Central memory CD8-positive, alpha-beta T cell (primary cell): ENCODE measurements at regions not wholly inside any gene's neighbourhood (a gene's known extent, or its start where the extent isn't known, plus 50 kb on each side); places are given as distances from the start of the nearest gene placed in this dataset.
"Not testable (repeated sequence)": the region's sequence is repeated elsewhere in the genome, so short reads cannot be mapped to it uniquely, and the experiment has no call there.

Experiments used
- ATAC-seq: fragments of 150-1000 bp; cut with Tn5 transposase; replicated peaks from 2 replicates; pipeline ENCODE4 v1.10.0; 2022; ENCODE audit warnings: mild to moderate bottlenecking, moderate FRiP score, moderate number of reproducible peaks; ENCODE audit not compliant: poor library complexity, severe bottlenecking; ENCODE audit errors: extremely low read depth
- DNase-seq, 2 donors: peaks; one replicate each; pipeline ENCODE4 v3.0.0; 2021; ENCODE audit warnings: low spot score in 2 of 2
- H3K27ac Mint-ChIP-seq: one replicate; pipeline ENCODE4 v1.8.0; 2022; ENCODE audit warnings: low read depth, mild to moderate bottlenecking, moderate library complexity, mixed read lengths
- H3K27me3 Mint-ChIP-seq: one replicate; pipeline ENCODE4 v1.8.0; 2022; ENCODE audit warnings: mixed read lengths
- H3K36me3 Mint-ChIP-seq: one replicate; pipeline ENCODE4 v1.8.0; 2022; ENCODE audit warnings: mild to moderate bottlenecking, moderate library complexity, mixed read lengths; ENCODE audit not compliant: insufficient read depth
- H3K4me1 Mint-ChIP-seq: one replicate; pipeline ENCODE4 v1.8.0; 2022; ENCODE audit warnings: mixed read lengths
- H3K4me3 Mint-ChIP-seq: one replicate; pipeline ENCODE4 v1.8.0; 2022; ENCODE audit warnings: mild to moderate bottlenecking, moderate library complexity, mixed read lengths
- H3K9me3 Mint-ChIP-seq: one replicate; pipeline ENCODE4 v1.8.0; 2022; ENCODE audit warnings: mixed read lengths

DNA sequence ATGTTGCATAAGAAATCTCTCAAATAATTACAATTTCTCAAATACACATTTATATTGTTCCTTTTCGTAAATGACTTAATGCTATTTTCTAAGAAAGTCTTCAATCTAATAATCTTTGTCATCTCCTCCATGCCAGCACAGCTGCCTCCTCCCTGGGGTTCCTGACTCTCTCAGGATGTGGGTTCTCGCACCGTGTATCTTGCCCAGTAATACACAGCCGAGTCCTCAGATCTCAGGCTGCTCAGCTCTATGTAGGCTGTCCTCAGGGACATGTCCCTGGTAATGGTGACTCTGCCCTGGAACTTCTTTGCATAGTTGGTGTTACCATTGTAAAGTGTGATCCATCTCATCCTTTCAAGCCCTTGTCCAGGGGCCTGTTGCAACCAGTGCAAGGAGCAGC lies 1177.3 kb downstream of the TMEM121 start:
- not testable (repeated sequence) for DNase-seq, H3K36me3 Mint-ChIP-seq, H3K27me3 Mint-ChIP-seq, H3K9me3 Mint-ChIP-seq, H3K4me3 Mint-ChIP-seq, H3K27ac Mint-ChIP-seq
- peak; percentile 67 for ATAC-seq
- peaks cover 15% of the 10 kb centered on the region for H3K4me1 Mint-ChIP-seq

DNA sequence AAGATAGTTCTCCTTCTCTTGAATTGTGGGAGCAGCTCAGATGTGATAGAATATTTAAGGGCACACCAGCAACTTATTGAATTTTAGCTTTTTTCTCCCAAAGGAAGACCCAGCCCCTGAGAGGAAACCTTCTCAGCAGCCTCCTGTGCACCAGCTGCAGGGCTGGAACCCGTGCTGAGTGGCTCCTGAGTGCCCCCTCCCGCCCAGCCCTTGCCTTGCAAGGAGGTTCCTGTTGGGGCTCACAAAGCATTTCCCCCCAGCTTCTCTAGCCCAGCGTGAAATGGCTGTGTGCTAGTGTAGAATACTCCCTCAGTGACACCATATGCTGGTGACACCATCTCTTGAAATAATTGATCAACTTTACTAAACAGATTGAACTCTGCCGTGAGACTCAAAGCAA lies 1180.1 kb downstream of the TMEM121 start:
- H3K36me3 Mint-ChIP-seq, ATAC-seq, H3K4me3 Mint-ChIP-seq, H3K9me3 Mint-ChIP-seq, DNase-seq, H3K27ac Mint-ChIP-seq, H3K4me1 Mint-ChIP-seq: not testable (repeated sequence)
- peaks cover 15% of the 10 kb centered on the region for H3K27me3 Mint-ChIP-seq

DNA sequence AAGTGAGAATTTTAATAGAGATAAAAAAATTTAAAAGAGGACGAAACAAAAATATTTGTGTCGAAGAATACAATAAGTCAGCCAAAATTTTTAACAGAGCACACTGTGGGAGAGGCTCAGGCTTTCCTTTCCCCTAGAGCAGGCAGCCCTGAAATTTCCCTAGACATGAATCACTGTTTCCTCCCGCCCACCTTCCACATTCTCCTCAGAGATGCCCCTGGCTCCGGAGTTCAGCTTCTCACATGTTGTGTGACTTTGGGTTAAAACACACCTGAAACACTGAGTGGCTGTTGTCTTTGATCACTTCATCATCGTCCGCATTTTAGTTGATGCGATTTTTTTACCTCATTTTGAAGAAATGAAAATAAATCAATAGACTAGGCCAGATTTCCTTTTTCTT lies 1183.8 kb downstream of the TMEM121 start:
- H3K27ac Mint-ChIP-seq, DNase-seq, H3K36me3 Mint-ChIP-seq, H3K4me3 Mint-ChIP-seq, ATAC-seq, H3K9me3 Mint-ChIP-seq: not testable (repeated sequence)
- peaks cover 15% of the 10 kb centered on the region for H3K27me3 Mint-ChIP-seq
- H3K4me1 Mint-ChIP-seq = peaks cover 14% of the 10 kb centered on the region

DNA sequence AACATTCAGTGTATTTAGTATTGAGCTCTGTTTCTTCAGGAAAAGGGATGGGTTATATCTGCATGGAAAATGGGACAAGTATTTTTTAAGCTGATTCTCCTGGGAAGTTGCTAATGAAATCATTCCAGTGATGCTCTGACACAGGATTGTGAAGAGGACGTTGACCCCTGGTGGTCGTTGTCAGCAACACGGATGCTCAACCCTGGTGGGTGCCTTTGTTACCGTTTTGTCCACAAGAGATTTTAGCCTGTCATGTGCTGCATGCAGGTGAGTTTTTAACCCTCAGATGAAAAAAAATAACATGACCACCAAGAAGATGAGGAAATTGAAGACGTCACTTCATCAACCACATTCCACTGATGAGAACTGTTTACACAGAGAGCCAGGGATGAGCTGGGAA lies 1186.1 kb downstream of the TMEM121 start:
- Mint-ChIP-seq H3K27me3 (peaks cover 15% of the 10 kb centered on the region), H3K27ac (peak overlapping the region; percentile 82), H3K4me1 (peaks cover 23% of the 10 kb centered on the region)
- not testable (repeated sequence) for ATAC-seq, H3K4me3 Mint-ChIP-seq, H3K9me3 Mint-ChIP-seq, H3K36me3 Mint-ChIP-seq, DNase-seq

DNA sequence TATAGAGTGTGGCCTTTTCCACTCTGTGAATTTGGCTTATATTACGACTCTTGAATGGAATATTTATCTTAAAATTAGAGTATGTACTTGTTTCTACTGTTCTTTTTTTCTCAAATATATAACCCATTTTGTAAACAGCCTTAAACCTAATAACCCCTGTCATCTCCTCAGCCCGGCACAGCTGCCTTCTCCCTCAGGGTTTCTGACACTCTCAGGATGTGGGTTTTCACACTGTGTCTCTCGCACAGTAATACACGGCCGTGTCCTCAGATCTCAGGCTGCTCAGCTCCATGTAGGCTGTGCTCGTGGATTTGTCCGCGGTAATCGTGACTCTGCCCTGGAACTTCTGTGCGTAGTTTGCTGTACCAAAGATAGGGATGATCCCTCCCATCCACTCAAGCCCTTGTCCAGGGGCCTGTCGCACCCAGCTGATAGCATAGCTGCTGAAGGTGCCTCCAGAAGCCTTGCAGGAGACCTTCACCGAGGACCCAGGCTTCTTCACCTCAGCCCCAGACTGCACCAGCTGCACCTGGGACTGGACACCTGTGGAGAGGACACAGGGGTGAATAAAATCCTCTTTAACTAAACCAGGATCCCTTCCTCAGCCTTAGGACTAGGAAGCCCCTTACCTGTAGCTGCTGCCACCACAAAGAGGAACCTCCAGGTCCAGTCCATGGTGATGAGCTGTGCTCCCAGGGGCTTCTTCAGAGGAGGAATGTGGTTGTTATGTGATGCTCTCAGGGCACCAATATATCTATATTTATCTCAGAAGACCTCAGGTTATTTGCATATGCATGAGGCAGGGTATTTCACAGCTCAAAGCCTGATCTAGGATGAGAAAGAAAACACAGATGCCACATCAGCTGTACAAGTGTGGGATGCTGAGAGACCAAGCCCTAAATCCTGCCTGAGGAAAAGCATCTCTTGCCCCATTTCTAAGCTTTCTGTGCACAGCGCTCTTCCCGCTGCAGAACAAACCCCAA lies 1188.4 kb downstream of the TMEM121 start:
- not testable (repeated sequence) for H3K36me3 Mint-ChIP-seq, H3K9me3 Mint-ChIP-seq, H3K4me3 Mint-ChIP-seq, H3K27ac Mint-ChIP-seq
- DNase-seq = peak in 1 of 2 donors; percentile 38
- H3K4me1 Mint-ChIP-seq = peaks cover 38% of the 10 kb centered on the region
- ATAC-seq = peak; percentile 93
- peaks cover 11% of the 10 kb centered on the region for H3K27me3 Mint-ChIP-seq

DNA sequence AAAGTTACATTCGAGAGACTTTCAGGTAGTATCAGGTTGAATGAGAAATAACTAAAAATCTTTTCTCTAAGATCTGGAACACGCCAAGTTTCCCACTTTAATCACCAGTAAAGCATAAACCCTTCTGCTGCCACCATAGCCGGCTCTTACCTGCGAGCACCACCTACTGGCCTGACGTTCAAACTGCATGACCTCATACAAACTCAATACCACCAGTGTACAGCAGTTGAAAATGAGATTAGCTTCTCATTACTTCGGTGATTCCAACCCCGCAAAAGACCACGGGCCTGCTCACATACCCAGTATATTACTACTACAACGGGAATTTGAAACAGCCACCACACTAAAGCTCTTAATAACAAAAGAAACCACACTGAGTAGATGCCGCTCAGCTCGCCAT lies 1191.2 kb downstream of the TMEM121 start:
- peaks cover 56% of the 10 kb centered on the region for H3K4me1 Mint-ChIP-seq
- not testable (repeated sequence) for DNase-seq, H3K27me3 Mint-ChIP-seq, H3K36me3 Mint-ChIP-seq, H3K27ac Mint-ChIP-seq, H3K9me3 Mint-ChIP-seq, H3K4me3 Mint-ChIP-seq
- peak; percentile 44 for ATAC-seq

DNA sequence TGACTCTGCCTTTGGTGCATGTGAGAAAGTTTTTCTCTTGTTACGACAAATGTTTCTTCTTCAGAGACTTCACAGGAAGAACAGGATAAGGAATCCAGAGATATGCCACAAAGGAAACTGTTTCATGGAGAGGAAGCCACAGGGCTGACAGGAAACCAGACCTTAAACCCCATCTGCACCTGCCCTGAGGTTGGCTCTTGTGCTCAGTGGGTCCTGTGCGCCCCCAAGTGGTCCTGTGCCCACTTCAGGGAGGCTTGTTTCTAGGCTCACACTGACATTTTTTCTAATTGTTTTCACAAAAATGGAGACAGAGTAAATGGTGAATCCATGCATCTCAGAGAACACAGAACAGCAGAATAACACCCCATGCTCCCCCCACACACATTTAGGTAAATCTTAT lies 1193.5 kb downstream of the TMEM121 start:
- H3K9me3 Mint-ChIP-seq, H3K36me3 Mint-ChIP-seq, ATAC-seq, H3K27me3 Mint-ChIP-seq: not testable (repeated sequence)
- Mint-ChIP-seq H3K4me1 (peaks cover 63% of the 10 kb centered on the region), H3K4me3 (peak overlapping the region; percentile 66), H3K27ac (peak overlapping the region; percentile 53)
- peak in 1 of 2 donors; percentile 43 for DNase-seq

DNA sequence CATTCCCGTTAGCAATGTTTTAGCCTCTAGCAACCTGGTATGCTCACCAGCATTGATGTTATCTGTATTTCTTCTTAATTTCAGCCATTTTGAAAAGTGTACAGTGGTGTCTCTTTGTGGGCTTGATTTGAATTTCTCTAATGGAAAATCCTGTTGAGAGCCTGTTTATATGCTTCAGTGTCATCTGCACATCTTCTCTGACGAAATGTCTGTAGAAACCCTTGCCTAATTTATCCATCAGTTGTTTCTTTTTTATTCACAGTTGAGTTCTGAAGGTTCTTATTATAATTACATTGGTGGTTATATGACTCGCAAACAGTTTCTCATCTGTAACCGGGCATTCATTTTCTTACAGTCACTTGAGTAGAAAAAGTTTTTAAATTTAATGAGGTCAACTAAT lies 1195.5 kb downstream of the TMEM121 start:
- Mint-ChIP-seq H3K27ac (peak overlapping the region; percentile 69), H3K4me1 (peaks cover 63% of the 10 kb centered on the region)
- H3K36me3 Mint-ChIP-seq, H3K4me3 Mint-ChIP-seq, ATAC-seq, DNase-seq, H3K9me3 Mint-ChIP-seq, H3K27me3 Mint-ChIP-seq: not testable (repeated sequence)

DNA sequence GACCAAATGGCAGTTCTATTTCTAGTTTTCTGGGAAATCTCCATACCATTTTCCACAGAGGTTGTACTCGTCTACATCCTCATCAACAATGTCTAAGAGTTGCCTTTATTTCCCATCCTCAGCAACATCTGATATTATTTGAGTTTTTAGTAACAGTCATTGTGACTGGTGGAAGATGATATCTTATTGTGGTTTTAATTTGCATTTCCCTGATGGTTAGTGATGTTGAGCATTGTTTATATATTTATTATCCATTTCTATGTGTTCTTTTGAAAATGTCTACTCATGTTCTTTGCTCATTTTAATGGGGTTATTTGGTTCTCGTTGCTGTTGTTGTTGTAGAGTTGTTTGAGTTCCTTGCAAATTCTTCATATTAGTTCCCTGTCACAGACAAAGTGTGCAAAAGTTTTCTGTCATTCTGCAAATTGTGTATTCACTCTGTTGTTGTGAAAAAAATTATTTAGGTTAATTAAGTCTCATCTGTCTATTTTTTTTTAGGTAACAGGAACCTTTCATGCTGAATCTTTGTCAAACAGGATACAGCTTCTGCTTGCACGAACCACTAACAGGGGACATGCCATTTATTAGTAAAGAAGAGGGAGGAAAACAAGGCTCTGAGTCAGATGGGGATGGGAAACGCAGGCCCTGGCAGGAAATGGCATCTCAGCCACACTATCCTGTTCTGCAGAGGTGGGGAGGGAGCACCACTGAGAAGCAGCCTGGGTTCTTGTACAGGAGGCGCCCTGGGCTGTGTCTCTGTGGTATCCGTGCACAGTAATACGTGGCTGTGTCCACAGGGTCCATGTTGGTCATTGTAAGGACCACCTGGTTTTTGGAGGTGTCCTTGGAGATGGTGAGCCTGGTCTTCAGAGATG lies 1196.7 kb downstream of the TMEM121 start:
- Mint-ChIP-seq H3K27ac (peak overlapping the region; percentile 69), H3K4me3 (peak overlapping the region; percentile 57), H3K4me1 (peaks cover 65% of the 10 kb centered on the region)
- not testable (repeated sequence) for H3K36me3 Mint-ChIP-seq, H3K27me3 Mint-ChIP-seq, H3K9me3 Mint-ChIP-seq, DNase-seq
- peak; percentile 91 for ATAC-seq

DNA sequence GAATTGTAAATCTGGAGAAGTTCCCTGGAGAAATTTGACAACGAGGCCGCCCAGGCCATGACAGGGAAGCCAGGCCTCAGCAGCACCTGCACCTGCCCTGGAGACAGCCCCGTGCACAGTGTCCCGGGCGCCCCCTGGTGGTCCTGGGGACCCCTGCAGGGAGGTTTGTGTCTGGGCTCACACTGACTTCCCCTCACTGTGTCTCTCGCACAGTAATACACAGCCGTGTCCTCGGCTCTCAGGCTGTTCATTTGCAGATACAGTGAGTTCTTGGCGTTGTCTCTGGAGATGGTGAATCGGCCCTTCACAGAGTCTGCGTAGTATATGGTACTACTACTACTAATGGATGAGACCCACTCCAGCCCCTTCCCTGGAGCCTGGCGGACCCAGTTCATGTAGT lies 1201.6 kb downstream of the TMEM121 start:
- not testable (repeated sequence) for H3K27me3 Mint-ChIP-seq, H3K9me3 Mint-ChIP-seq, DNase-seq, H3K36me3 Mint-ChIP-seq
- Mint-ChIP-seq H3K4me3 (peak overlapping the region; percentile 40), H3K4me1 (peaks cover 41% of the 10 kb centered on the region), H3K27ac (peak overlapping the region; percentile 88)
- peak; percentile 26 for ATAC-seq

DNA sequence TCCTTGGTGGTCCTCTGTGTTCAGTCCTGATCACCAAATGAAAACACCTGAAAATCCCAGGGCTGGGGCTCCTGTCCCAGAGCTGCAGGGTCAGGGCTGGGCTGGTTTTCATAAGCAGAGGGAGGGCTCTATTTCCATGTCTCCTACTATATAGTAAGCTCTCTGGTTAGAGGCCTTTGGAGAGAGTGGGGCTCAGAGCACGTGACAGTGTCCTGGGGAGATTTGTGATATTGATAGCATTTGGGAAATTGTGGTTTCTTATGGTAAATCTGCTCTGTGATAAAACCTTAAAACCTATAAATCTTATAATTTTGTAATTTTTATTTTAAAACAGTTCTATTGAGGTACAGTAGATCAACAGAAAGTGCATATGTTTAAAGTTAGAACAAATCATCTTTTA lies 1202.2 kb downstream of the TMEM121 start:
- no peaks in the 10 kb centered on the region for H3K9me3 Mint-ChIP-seq
- ATAC-seq (no peak), DNase-seq (no peak)
- peaks cover 35% of the 10 kb centered on the region for H3K4me1 Mint-ChIP-seq
- no peaks in the 10 kb centered on the region for H3K27me3 Mint-ChIP-seq
- peaks cover 4% of the 10 kb centered on the region for H3K36me3 Mint-ChIP-seq
- H3K27ac Mint-ChIP-seq = peak overlapping the region; percentile 88
- no peak overlapping the region for H3K4me3 Mint-ChIP-seq

DNA sequence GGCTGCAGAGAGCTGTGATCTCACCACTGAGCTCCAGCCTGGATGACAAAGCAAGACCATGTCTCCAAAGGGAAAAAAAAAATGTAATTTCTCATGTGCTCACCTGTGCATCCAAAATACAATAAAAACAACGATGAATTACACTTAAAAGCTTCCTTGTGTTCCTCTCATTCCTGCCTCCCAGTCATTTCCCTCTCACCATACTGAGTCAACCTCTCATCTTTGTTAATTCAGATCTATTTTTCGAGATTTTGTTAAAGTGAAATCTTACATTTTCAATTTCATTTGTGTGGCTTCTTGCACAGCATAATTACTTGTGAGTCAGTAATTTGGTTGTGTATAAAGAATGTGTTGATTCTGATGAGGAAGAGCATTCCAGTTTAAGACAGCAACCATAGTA lies 1203.2 kb downstream of the TMEM121 start:
- ATAC-seq (no peak), DNase-seq (no peak)
- H3K27ac Mint-ChIP-seq = no peak overlapping the region
- H3K4me3 Mint-ChIP-seq = no peak overlapping the region
- peaks cover 4% of the 10 kb centered on the region for H3K36me3 Mint-ChIP-seq
- H3K9me3 Mint-ChIP-seq = no peaks in the 10 kb centered on the region
- H3K4me1 Mint-ChIP-seq = peaks cover 29% of the 10 kb centered on the region
- H3K27me3 Mint-ChIP-seq = no peaks in the 10 kb centered on the region
